ENCODE measurements at regions not wholly inside any gene's neighbourhood (a gene's known extent, or its start where the extent isn't known, plus 50 kb on each side); places are given as distances from the start of the nearest gene placed in this dataset.

GRCh38 chr2:196516564-196516963 is 123.0 kb upstream of the CCDC150 start:
- TF ChIP-seq FOSL1 (IDR thresholded peaks at IDR 0.05; ENCODE audit: low read depth) = no peak
- TF ChIP-seq POLR2A (IDR thresholded peaks at IDR 0.05; ENCODE audit: borderline replicate concordance, extremely low read depth, insufficient read depth, insufficient read length) = no peak
- no peak for TF ChIP-seq JUND (IDR thresholded peaks at IDR 0.05)
- no peak for TF ChIP-seq SP1 (IDR thresholded peaks at IDR 0.05; ENCODE audit: low read depth)
- no peak for TF ChIP-seq TCF7L2 (IDR thresholded peaks at IDR 0.05; ENCODE audit: borderline replicate concordance, extremely low read depth, insufficient read depth, insufficient read length)
- TF ChIP-seq ZFX (IDR thresholded peaks at IDR 0.05) = no peak
- no peak for TF ChIP-seq RAD21 (IDR thresholded peaks at IDR 0.05; ENCODE audit: low read depth)
- no peak for TF ChIP-seq SIN3A (IDR thresholded peaks at IDR 0.05; ENCODE audit: low read depth)
- TF ChIP-seq MAX (IDR thresholded peaks at IDR 0.05) = no peak
- no peak for TF ChIP-seq EGR1 (IDR thresholded peaks at IDR 0.05; ENCODE audit: low read depth)
- no peak for TF ChIP-seq EZH2 (IDR thresholded peaks at IDR 0.05)
- TF ChIP-seq REST (IDR thresholded peaks at IDR 0.05; ENCODE audit: low read depth) = no peak
- no peak for TF ChIP-seq POLR2AphosphoS5 (IDR thresholded peaks at IDR 0.05; ENCODE audit: low read depth, low read length)
- TF ChIP-seq EZH2phosphoT487 (IDR thresholded peaks at IDR 0.05; ENCODE audit: borderline replicate concordance) = no peak
- no peak for TF ChIP-seq CEBPB (IDR thresholded peaks at IDR 0.05; ENCODE audit: low read depth)
- no peak overlapping the region for H3K9ac ChIP-seq (ENCODE audit: low read length)
- no peak overlapping the region for H3K27ac ChIP-seq (ENCODE audit: low read depth, low read length)
- no peaks in the 10 kb centered on the region for H3K4me1 ChIP-seq (ENCODE audit: control insufficient read depth in 1 of 2, insufficient read depth in 2 of 2, low read length in 2 of 2)
- no peaks in the 10 kb centered on the region for H3K27me3 ChIP-seq (ENCODE audit: insufficient read depth, low read length)
- H3K4me3 ChIP-seq (replicated peaks in 1 of 2; ENCODE audit: low read depth in 1 of 2, low read length in 2 of 2) = no peak overlapping the region
- DNase-seq (ENCODE audit: low read depth, low spot score) (no peak), ATAC-seq (no peak)
- intact Hi-C loops (cut with micrococcal nuclease) = no loop called here
- H4K20me1 ChIP-seq (ENCODE audit: insufficient read depth) = no peaks in the 10 kb centered on the region
- no peaks in the 10 kb centered on the region for H3K9me2 ChIP-seq (ENCODE audit: insufficient read depth)
- ChIA-PET RAD21 (ENCODE audit: low non-redundant PET in 1 of 2, low total read pairs in 2 of 2, uncharacterized antibody in 2 of 2, unreplicated experiment in 2 of 2) (no interaction called here), POLR2A (no interaction called here), CTCF (no interaction called here)
- H2AFZ ChIP-seq (ENCODE audit: low read depth, low read length, poor library complexity, severe bottlenecking) = no peak overlapping the region
- no TSS peak for BruUV-seq (replicated peaks)
- H3K4me2 ChIP-seq (ENCODE audit: low read length) = no peak overlapping the region
- H3K79me2 ChIP-seq (ENCODE audit: insufficient read depth, low read length) = no peaks in the 10 kb centered on the region
- H3K9me3 ChIP-seq (ENCODE audit: control insufficient read depth in 1 of 2, insufficient read depth in 1 of 2, low read depth in 1 of 2, low read length in 2 of 2) = no peaks in the 10 kb centered on the region
- no peaks in the 10 kb centered on the region for H3K36me3 ChIP-seq (ENCODE audit: control insufficient read depth in 1 of 2, insufficient read depth in 2 of 2, low read length in 2 of 2)

Measured in HCT116 (cell line).